HG02759 (cell line): ENCODE measurements at regions not wholly inside any gene's neighbourhood (a gene's known extent, or its start where the extent isn't known, plus 50 kb on each side); places are given as distances from the start of the nearest gene placed in this dataset.
"Not testable (repeated sequence)": the region's sequence is repeated elsewhere in the genome, so short reads cannot be mapped to it uniquely, and the experiment has no call there.

Experiments used
- ATAC-seq: cut with Tn5 transposase; IDR thresholded peaks from one replicate; pipeline ENCODE4 v1.9.1; 2021; ENCODE audit warnings: mild to moderate bottlenecking, moderate library complexity; ENCODE audit not compliant: unreplicated experiment

DNA sequence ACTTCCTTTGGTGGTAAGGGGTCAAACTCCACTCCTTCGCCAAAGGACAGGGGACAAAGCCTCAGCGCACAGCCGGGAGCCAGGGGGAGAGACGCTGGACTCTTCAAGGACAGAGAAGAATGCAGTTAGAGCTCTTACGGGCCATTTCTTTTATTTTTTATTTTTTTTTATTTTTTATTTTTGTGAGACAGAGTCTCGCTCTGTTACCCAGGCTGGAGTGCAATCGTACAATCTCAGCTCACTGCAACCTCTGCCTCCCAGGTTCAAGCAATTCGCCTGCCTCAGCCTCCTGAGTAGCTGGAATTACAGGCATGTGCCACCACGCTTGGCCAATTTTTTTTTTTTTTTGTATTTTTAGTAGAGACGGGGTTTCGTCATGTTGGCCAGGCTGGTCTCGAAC lies 93.2 kb upstream of the RPH3AL start, which contains the start of gene RFLNB:
Gene RFLNB, minus strand, starts transcription at position 101 of the 400 bp plus-strand sequence.
- not testable (repeated sequence) for ATAC-seq

GRCh38 chr17:444879-445454 lies 92.4 kb upstream of the RPH3AL start:
- ATAC-seq: no peak

DNA sequence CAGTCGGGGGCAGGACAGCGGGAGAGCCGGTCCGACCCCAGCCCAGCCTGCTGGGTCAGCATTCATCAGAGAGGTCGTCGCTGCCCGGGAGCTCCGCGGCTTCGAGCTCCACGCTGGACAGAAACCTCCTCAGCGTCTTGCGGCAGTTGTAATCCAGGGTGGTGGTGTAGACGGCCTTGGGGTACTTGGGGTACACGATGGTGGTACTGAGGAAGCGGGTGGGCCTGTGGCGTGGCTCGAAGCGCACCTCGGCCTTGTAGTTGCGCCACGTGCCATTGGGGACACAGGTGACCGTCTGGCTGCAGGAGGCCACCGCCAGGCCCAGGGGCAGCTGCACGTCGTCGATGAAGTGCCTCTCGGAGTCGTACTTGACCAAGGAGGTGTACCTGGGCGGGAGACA lies 90.5 kb upstream of the RPH3AL start:
- ATAC-seq: no peak

DNA sequence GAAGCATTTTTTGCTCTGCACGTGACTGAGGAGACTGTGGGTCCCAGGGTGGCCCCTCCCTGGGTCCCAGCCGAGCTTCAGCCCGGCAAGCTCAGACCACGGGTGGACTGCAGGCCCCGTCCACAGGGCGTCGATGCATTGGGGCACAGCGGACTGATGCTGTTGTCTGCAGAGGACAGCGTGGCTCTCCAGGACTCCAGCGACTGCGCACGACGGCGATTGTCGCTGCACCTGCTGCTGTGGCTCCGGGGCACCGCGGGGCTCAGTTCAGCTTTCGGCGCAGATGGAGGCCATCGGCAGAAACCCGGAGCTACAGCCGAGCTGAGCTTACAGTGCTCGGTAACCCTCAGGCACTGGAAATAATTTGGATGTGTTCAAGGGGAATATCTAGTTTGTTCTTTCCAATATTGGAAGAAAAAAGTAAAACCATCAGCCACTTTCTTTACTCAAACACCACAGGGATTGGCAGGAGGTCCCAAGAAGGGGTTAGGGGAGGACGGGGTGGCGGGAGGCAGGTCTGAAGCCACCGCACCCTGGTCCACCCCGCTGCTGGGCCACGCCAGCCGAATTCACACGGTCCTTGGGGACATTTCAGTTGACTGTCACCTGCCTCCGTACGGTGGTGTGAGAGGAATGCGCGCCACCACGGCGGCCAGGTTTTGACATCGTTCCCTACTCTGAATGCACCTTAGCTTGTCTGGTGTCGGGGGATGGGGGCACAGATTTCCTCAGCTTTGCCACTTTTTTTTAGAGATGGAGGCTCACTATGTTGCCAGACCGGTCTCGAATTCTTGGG lies 88.7 kb upstream of the RPH3AL start:
- ATAC-seq: no peak

- ATAC-seq: no peak
Observed at GRCh38 chr17:438191-438590, 85.6 kb upstream of the RPH3AL start.

GRCh38 chr17:437545-437944 lies 84.9 kb upstream of the RPH3AL start:
- no peak for ATAC-seq

- ATAC-seq: no peak
Observed at GRCh38 chr17:436571-436970, 84.0 kb upstream of the RPH3AL start.

- not testable (repeated sequence) for ATAC-seq
Observed at GRCh38 chr17:432471-432870, 79.9 kb upstream of the RPH3AL start.

DNA sequence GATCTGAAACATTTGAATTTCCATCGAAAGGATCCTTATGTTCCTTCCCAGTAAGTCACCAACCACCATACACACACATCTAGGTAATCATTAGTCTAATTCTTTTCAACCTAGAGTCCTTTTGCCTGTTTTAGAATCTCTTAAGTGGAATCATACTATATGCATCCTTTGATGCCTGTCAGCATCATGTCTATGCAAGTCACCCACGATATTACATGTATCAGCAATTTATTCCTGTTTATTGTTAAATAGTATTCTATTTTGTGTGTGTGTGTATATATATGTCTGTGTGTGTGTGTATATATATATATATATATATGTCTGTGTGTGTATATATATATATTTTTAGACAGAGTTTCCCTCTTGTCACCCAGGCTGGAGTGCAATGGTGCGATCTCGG lies 78.9 kb upstream of the RPH3AL start:
- ATAC-seq: no peak

DNA sequence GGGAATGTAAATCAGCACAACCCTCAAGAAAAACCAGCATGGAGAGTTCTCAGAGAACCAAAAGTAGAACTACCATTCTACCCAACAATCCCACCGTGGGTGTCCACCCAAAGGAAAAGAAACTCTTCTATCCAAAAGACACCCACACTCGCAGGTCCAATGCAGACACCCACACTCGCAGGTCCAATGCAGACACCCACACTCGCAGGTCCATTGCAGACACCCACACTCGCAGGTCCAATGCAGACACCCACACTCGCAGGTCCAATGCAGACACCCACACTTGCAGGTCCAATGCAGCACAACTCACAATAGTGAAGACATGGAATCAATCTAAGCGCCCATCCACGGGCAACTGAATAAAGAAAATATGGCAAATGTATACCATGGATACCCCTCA lies 77.0 kb upstream of the RPH3AL start:
- ATAC-seq: no peak

- ATAC-seq: no peak
Observed at GRCh38 chr17:428414-428813, 75.8 kb upstream of the RPH3AL start.

DNA sequence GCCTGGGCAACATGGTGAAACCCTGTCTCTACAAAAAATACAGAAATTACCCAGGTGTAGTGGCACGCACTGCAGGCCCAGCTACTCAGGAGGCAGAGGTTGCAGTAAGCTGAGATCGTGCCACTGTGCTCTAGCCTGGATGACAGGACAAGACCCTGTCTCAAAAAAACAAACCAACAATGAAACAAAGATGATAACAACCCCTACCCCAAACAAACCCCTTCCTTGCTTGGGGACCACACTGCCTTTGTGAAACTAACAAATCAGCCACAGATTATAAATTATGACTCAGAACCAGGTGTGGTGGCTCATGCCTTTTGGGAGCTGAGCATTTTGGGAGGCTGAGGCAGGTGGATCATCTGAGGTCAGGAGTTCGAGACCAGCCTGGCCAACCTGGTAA lies 75.3 kb upstream of the RPH3AL start:
- no peak for ATAC-seq

DNA sequence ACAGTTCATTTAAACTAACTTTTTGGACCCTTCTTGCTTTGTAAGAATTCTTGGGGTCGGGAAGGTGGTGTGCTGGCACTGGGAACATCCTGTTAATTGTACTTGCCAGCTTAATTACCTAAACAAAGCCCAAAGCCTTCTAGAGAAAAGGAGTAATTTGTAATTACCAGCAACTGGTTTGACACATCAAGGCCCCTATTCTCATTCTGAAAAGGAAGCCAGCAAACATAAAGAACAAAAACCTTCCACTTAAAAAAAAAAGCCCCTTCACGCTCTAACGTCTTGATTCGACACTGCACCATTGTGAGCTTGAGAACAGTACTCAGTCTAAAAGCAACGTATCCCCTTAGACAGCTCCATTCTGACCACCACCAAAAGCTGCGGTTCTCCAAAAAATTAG lies 74.7 kb upstream of the RPH3AL start:
- ATAC-seq: no peak

- no peak for ATAC-seq
Observed at GRCh38 chr17:422196-422930, 69.8 kb upstream of the RPH3AL start.

- ATAC-seq: no peak
Observed at GRCh38 chr17:420479-421175, 68.0 kb upstream of the RPH3AL start.

DNA sequence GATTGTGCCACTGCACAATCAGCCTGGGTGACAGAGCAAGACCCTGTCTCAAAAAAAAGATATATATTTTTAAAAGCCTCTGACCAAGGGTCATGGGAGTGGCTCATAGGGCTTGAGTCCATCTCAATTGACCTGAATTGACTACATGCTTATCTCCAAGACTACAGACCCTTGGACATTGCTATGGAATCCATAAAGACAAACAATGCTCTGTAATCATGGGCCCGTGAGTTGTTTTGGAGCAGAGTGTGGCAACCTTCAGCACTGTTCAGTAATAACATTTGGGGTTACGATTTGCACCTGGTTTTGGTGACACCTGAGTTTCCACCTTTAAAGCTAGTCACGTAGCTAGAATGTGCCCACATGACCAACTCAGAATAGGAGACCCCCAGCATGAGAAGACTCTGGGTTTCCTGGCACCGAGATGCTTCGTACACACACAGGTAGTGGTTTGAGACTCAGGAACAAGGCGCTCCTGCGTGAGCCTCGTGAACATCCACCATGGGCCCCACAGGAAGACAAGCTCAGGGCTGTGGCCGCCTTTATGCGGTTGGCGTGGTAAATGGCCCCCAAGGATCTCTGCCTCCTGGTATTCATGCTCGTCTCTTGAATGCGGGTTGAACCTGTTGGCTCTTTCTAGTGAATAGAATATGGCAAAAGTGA lies 66.6 kb upstream of the RPH3AL start:
- ATAC-seq: no peak

- no peak for ATAC-seq
Observed at GRCh38 chr17:418421-418751, 65.8 kb upstream of the RPH3AL start.

DNA sequence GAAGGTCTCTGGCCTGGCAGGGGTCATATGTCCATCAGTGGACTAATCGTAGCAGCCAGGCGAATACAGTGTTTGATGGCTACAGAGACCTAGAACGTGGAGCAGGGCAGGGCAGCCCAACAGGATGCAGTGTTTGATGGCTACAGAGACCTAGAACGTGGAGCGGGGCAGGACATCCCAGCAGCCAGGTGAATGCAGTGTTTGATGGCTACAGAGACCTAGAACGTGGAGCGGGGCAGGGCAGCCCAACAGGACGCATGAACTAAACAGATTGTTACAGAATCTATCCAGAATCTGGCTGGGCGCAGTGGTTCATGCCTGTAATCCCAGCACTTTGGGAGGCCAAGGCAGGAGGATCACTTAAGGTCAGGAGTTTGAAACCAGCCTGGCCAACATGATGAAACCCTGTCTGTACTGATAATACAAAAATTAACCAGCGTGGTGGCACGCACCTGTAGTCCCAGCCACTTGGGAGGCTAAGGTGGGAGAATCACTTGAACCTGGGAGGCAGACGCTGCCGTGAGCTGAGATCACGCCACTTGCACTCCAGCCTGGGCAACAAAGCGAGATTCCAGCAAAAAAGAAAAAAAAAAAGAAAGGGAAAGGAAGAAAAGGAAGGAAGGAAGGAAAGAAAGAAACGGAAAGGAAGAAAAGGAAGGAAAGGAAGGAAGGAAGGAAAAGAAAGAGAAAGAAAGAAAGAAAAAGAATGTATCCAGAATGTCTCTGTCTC lies 65.2 kb upstream of the RPH3AL start:
- ATAC-seq: no peak

GRCh38 chr17:416293-417206 lies 63.9 kb upstream of the RPH3AL start:
- peak; percentile 54 for ATAC-seq
